Thyroid gland (tissue), 4 donors: ENCODE measurements at regions not wholly inside any gene's neighbourhood (a gene's known extent, or its start where the extent isn't known, plus 50 kb on each side); places are given as distances from the start of the nearest gene placed in this dataset.

Source experiments
- DNase-seq, 2 donors: peaks; one replicate each; pipeline ENCODE4 v3.0.0-alpha.2; 2019
- H3K27ac ChIP-seq, 3 donors: fragments of 200-600 bp; sonication (generic); 1 replicate in 2 of 3; 2 replicates in 1 of 3; pipeline ENCODE4 v1.5.1; 2016 to 2019; ENCODE audit warnings: mild to moderate bottlenecking in 1 of 3, moderate library complexity in 1 of 3
- H3K27me3 ChIP-seq: fragments of 200-600 bp; sonication (generic); one replicate; pipeline ENCODE4 v1.5.1; 2019
- H3K36me3 ChIP-seq, 2 donors: fragments of 200-600 bp; sonication (generic); one replicate each; pipeline ENCODE4 v1.5.1; 2016 to 2019
- H3K4me1 ChIP-seq, 2 donors: fragments of 200-600 bp; sonication (generic); one replicate each; pipeline ENCODE4 v1.5.1; 2017 to 2019
- H3K4me3 ChIP-seq, 3 donors: fragments of 200-600 bp; sonication (generic); replicated peaks in 1 of 3; 1 replicate in 2 of 3; 2 replicates in 1 of 3; pipeline ENCODE4 v1.5.1; 2016; ENCODE audit warnings: mild to moderate bottlenecking in 1 of 3
- H3K9me3 ChIP-seq: fragments of 200-600 bp; sonication (generic); one replicate; pipeline ENCODE4 v1.5.1; 2017
- POLR2A ChIP-seq, 2 donors: fragments of 450-650 bp; IDR thresholded peaks; one replicate each; pipeline ENCODE4 v1.6.1; 2017; ENCODE audit warnings: antibody characterized with exemption in 2 of 2, mild to moderate bottlenecking in 2 of 2, moderate library complexity in 1 of 2
- WGBS, 2 donors: methylation state at CpG; one replicate each; pipeline ENCODE4 v1.1.5; 2017; 5-methylcytosine and 5-hydroxymethylcytosine counted together
- intact Hi-C: fragments of 100-400 bp; cut with DNase I; formaldehyde crosslinking; loops from one replicate; pipeline ENCODE4 v1.15.1; 2023
- TF ChIP-seq, protein P1 (sequence below), 6 experiments: fragments of 200-600 bp in 3 of 6; fragments of 450-650 bp in 3 of 6; sonication (generic) in 3 of 6; IDR thresholded peaks; one replicate each; pipeline ENCODE4 v1.5.1; 2016 to 2019; ENCODE audit warnings: antibody characterized with exemption in 6 of 6, mild to moderate bottlenecking in 2 of 6, inconsistent platforms in 1 of 6, moderate library complexity in 1 of 6

GRCh38 chr10:3438606-3439005 lies 266.0 kb upstream of the PITRM1 start:
- Histone ChIP-seq H3K27me3 (no peaks in the 10 kb centered on the region), H3K4me1 (peaks cover 11 to 17% of the 10 kb centered on the region in 2 donors), H3K4me3 (no peak overlapping the region), H3K36me3 (no peaks in the 10 kb centered on the region), H3K9me3 (no peaks in the 10 kb centered on the region), H3K27ac (no peak overlapping the region)
- TF ChIP-seq POLR2A (IDR thresholded peaks at IDR 0.05), result no peak
- TF ChIP-seq, protein P1, sequence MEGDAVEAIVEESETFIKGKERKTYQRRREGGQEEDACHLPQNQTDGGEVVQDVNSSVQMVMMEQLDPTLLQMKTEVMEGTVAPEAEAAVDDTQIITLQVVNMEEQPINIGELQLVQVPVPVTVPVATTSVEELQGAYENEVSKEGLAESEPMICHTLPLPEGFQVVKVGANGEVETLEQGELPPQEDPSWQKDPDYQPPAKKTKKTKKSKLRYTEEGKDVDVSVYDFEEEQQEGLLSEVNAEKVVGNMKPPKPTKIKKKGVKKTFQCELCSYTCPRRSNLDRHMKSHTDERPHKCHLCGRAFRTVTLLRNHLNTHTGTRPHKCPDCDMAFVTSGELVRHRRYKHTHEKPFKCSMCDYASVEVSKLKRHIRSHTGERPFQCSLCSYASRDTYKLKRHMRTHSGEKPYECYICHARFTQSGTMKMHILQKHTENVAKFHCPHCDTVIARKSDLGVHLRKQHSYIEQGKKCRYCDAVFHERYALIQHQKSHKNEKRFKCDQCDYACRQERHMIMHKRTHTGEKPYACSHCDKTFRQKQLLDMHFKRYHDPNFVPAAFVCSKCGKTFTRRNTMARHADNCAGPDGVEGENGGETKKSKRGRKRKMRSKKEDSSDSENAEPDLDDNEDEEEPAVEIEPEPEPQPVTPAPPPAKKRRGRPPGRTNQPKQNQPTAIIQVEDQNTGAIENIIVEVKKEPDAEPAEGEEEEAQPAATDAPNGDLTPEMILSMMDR (IDR thresholded peaks at IDR 0.05), result no peak
- no peak for DNase-seq
- 85 to 95% methylated on average over 4 of the region's 4 CpGs for WGBS, 2 donors
- intact Hi-C loops, result no loop called here

DNA sequence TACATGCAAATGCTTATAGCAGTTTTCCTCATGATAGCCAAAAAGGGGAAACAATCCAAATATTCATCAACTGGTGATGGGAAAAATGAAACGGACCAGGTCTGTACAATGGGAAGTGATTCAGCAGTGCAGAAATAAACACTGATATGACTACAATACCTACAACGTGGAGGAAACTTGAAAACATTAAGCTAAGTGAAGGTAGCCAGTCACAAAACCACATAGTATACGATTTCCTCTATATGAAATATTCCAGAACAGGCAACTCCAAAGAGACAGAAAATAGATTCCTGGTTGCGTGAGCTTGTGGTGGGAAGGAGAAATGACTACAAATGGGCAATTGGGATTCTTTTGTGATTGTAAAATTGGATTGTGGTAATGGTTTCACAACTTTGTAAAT lies 263.1 kb upstream of the PITRM1 start:
- Histone ChIP-seq H3K27ac (no peak overlapping the region), H3K4me1 (peaks cover 16 to 31% of the 10 kb centered on the region in 2 donors), H3K27me3 (no peaks in the 10 kb centered on the region), H3K36me3 (no peaks in the 10 kb centered on the region), H3K4me3 (no peak overlapping the region), H3K9me3 (no peaks in the 10 kb centered on the region)
- DNase-seq, result no peak
- TF ChIP-seq, protein P1 (IDR thresholded peaks at IDR 0.05), result no peak
- no peak for TF ChIP-seq POLR2A (IDR thresholded peaks at IDR 0.05)
- intact Hi-C loops, result no loop called here
- 80 to 82% methylated on average over 4 of the region's 4 CpGs for WGBS, 2 donors

DNA sequence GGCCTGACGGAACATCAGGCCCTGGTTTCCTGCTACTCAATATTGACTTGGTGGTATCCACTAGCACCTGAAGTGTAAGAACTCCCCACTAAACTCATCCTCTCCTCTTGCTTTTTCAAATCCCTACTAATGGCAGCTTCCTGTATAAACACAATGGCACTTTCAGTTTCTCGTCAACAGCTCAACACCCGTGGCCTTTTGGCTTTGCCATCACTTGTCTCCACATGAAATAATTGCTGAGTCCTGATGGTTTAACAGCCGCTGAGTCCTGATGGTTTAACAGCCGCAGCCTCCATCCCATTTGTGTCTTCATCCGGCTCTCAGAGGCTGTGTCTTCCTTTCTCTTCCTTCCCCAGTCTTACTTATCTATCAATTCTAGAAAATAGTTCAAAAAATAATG lies 261.4 kb upstream of the PITRM1 start:
- intact Hi-C loops, result no loop called here
- Histone ChIP-seq H3K27me3 (no peaks in the 10 kb centered on the region), H3K4me3 (no peak overlapping the region), H3K4me1 (peaks cover 16 to 31% of the 10 kb centered on the region in 2 donors), H3K36me3 (no peaks in the 10 kb centered on the region), H3K27ac (peak overlapping the region in 1 of 3 donors; percentile 25), H3K9me3 (no peaks in the 10 kb centered on the region)
- WGBS, 2 donors, result 78% methylated on average over 6 of the region's 6 CpGs
- TF ChIP-seq, protein P1 (IDR thresholded peaks at IDR 0.05), result no peak
- TF ChIP-seq POLR2A (IDR thresholded peaks at IDR 0.05), result no peak
- DNase-seq, result no peak

- no peaks in the 10 kb centered on the region for H3K36me3 ChIP-seq
- 41 to 63% methylated on average over 6 of the region's 6 CpGs for WGBS, 2 donors
- no peak for TF ChIP-seq POLR2A (IDR thresholded peaks at IDR 0.05)
- TF ChIP-seq, protein P1 (IDR thresholded peaks at IDR 0.05), result no peak
- H3K27ac ChIP-seq, result peak overlapping the region in 2 of 3 donors; percentile 5 to 25
- H3K9me3 ChIP-seq, result no peaks in the 10 kb centered on the region
- intact Hi-C loops, result no loop called here
- DNase-seq, result peak; percentile 50 to 65
- H3K4me1 ChIP-seq, result peaks cover 16 to 31% of the 10 kb centered on the region in 2 donors
- H3K4me3 ChIP-seq, result no peak overlapping the region
- no peaks in the 10 kb centered on the region for H3K27me3 ChIP-seq
These were observed 260.5 kb upstream of the PITRM1 start for GRCh38 chr10:3433131-3433530.

GRCh38 chr10:3432081-3432825 lies 259.7 kb upstream of the PITRM1 start:
- H3K36me3 ChIP-seq, result no peaks in the 10 kb centered on the region
- no peak overlapping the region for H3K4me3 ChIP-seq
- TF ChIP-seq POLR2A (IDR thresholded peaks at IDR 0.05), result no peak
- TF ChIP-seq, protein P1 (IDR thresholded peaks at IDR 0.05), result no peak
- no peak for DNase-seq
- no peaks in the 10 kb centered on the region for H3K27me3 ChIP-seq
- H3K4me1 ChIP-seq, result peaks cover 9 to 31% of the 10 kb centered on the region in 2 donors
- WGBS, 2 donors, result 89 to 94% methylated on average over 4 of the region's 4 CpGs
- H3K9me3 ChIP-seq, result no peaks in the 10 kb centered on the region
- peak overlapping the region in 1 of 3 donors; percentile 25 for H3K27ac ChIP-seq
- intact Hi-C loops, result no loop called here
